Uterus (tissue), 2 donors: ENCODE measurements at regions not wholly inside any gene's neighbourhood (a gene's known extent, or its start where the extent isn't known, plus 50 kb on each side); places are given as distances from the start of the nearest gene placed in this dataset.

Experiments
- POLR2A ChIP-seq, 2 donors: fragments of 450-650 bp; IDR thresholded peaks; one replicate each; pipeline ENCODE4 v1.6.1; 2016; ENCODE audit warnings: antibody characterized with exemption in 2 of 2, mild to moderate bottlenecking in 1 of 2, moderate library complexity in 1 of 2
- TF ChIP-seq, protein P1 (sequence below), 4 experiments: fragments of 200-600 bp in 2 of 4; fragments of 450-650 bp in 2 of 4; sonication (generic) in 2 of 4; IDR thresholded peaks; one replicate each; pipeline ENCODE4 v1.5.1; 2016 to 2019; ENCODE audit warnings: antibody characterized with exemption in 4 of 4, mild to moderate bottlenecking in 2 of 4, moderate library complexity in 1 of 4

DNA sequence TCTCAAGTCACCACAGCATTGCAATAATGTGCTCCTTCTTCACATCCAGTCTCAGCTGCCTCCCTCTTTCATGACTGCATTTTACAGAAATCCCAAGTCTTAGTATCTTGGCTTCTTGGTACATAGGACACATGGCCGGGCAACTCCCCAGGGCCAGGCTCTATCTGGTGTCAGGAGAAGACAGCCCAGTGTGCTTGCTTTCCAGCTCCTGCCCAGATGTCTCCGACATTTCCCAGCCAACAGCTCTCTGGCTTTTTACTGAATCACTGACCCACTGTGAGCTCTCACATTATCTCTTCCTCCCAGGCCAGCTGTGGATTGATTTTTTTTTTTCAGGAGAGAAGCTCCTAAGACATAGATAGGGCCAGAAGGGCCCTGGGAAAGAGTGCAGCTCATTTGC is 346.0 kb upstream of the C11orf87 start:
- TF ChIP-seq, protein P1, sequence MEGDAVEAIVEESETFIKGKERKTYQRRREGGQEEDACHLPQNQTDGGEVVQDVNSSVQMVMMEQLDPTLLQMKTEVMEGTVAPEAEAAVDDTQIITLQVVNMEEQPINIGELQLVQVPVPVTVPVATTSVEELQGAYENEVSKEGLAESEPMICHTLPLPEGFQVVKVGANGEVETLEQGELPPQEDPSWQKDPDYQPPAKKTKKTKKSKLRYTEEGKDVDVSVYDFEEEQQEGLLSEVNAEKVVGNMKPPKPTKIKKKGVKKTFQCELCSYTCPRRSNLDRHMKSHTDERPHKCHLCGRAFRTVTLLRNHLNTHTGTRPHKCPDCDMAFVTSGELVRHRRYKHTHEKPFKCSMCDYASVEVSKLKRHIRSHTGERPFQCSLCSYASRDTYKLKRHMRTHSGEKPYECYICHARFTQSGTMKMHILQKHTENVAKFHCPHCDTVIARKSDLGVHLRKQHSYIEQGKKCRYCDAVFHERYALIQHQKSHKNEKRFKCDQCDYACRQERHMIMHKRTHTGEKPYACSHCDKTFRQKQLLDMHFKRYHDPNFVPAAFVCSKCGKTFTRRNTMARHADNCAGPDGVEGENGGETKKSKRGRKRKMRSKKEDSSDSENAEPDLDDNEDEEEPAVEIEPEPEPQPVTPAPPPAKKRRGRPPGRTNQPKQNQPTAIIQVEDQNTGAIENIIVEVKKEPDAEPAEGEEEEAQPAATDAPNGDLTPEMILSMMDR (IDR thresholded peaks at IDR 0.05) = no peak
- TF ChIP-seq POLR2A (IDR thresholded peaks at IDR 0.05) = no peak
